ENCODE measurements at regions not wholly inside any gene's neighbourhood (a gene's known extent, or its start where the extent isn't known, plus 50 kb on each side); places are given as distances from the start of the nearest gene placed in this dataset.

DNA sequence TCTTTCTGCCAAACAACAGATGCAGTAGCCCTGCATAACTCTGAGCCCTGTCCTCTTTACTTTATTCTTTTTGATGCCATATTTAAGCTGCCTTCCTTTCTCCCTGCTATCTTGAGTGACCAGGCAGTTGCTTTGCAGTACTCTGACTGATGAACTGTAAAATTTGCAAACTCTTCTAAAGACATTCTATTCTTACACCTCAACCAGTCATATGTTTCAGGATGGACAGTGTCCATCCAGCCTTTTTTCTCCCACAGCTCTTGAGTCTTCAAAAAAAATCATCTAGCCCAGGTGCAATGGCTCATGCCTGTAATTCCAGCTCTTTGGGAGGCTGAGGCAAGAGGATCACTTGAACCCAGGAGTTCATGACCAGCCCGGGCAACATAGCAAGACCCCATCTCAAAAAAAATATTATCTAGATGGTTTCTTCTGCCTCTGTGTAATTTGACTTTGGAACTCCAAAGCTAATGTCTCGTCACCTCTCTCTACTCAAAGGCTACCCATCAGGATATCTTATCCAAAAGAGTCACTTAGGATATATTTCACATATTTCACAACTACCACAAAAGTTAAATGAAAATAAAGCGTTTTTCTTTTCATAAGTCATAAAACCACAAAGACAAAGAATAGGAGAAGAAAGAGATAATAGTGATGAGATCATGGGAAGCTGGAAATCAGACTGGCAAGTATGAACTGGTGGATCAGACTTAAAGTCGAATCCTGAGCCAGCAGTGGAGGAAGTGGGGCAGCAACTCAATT, 54.6 kb upstream of the IPO9 start:
- DNase-seq (ENCODE audit: low read depth) = no peak
- H3K4me3 ChIP-seq (ENCODE audit: low read depth, low read length) = no peak overlapping the region
- TF ChIP-seq CTCF (IDR thresholded peaks at IDR 0.05; ENCODE audit: control insufficient read depth, extremely low read depth, insufficient read depth) = no peak

DNA sequence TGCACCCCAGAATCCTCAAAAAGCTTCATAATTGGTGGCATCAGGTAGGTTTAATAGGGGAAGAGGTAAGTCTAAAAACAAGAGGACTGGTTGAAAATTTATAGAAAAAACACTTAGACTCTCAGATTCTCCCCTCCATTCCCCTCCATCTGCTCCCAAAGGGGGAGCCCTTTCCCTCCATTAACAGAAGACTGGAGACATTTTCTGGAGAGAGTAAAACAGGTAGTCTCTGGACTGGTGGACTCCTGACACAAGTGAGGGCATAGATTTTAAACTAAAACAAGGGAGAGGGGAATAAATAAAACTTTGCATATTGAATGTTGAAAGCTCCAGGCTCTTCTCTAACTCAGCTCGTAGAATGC, 54.0 kb upstream of the IPO9 start:
- DNase-seq (ENCODE audit: low read depth) = no peak
- no peak overlapping the region for H3K4me3 ChIP-seq (ENCODE audit: low read depth, low read length)
- TF ChIP-seq CTCF (IDR thresholded peaks at IDR 0.05; ENCODE audit: control insufficient read depth, extremely low read depth, insufficient read depth) = no peak

DNA sequence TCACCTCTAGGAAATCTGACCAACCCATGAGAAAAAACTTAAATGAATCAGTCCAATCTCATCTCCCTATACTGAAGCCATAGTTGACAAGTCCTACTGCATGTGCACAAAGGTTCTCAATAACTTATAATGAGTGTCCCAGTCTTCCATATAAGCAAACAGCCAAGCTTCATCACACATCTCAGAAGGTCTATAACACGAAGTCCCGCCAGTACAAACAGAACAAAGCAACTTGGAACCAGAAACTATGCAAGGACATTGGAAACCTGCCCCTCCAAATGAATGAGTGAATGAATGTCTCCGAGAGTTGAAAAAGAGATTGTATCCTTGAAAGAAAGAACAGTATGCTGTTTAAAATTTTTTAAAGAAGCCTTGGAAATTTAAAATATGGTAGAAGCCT, 53.6 kb upstream of the IPO9 start:
- no peak overlapping the region for H3K4me3 ChIP-seq (ENCODE audit: low read depth, low read length)
- DNase-seq (ENCODE audit: low read depth) = peak; percentile 81
- no peak for TF ChIP-seq CTCF (IDR thresholded peaks at IDR 0.05; ENCODE audit: control insufficient read depth, extremely low read depth, insufficient read depth)

DNA sequence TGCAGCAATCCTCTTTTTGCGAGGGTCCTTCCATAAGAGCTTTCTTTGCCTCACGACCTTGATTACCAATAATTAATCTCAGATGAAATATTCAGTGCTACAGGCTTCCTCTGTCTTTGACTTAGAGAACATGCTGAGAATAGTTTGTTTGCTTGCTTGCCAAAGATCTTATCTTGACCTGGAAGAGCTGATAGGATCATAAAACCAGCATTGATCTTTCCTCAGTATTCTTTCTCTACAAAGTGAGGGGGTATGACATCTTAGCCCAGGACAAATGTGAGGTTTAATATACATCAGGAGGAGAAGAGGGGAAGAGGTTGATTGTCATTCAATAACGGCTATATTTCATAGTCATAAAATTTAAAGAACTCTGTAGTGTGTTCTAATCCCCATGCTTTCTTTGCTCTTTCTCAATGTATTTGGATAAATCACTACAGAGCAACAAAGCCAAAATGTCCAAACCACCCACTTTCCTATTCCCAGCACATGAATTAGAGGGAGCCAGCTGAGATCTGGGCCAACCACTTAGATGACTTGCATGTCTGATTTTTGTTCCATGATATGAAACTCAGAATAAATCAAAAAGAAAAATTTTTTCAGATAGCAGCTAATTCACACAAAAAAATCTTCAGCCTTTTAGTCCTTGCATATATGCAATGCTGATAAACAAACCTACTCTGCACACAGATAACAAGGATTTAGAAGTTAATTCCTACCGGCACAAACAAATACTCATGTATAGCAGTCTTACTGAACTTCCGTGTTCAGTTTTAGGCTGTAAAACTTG, 50.5 kb upstream of the IPO9 start:
- no peak for TF ChIP-seq CTCF (IDR thresholded peaks at IDR 0.05; ENCODE audit: control insufficient read depth, extremely low read depth, insufficient read depth)
- no peak overlapping the region for H3K4me3 ChIP-seq (ENCODE audit: low read depth, low read length)
- peak; percentile 66 for DNase-seq (ENCODE audit: low read depth)
